GM19455 (cell line): ENCODE measurements at regions not wholly inside any gene's neighbourhood (a gene's known extent, or its start where the extent isn't known, plus 50 kb on each side); places are given as distances from the start of the nearest gene placed in this dataset.

Experiments
- ATAC-seq: cut with Tn5 transposase; IDR thresholded peaks from one replicate; pipeline ENCODE4 v1.9.1; 2021; ENCODE audit not compliant: unreplicated experiment

DNA sequence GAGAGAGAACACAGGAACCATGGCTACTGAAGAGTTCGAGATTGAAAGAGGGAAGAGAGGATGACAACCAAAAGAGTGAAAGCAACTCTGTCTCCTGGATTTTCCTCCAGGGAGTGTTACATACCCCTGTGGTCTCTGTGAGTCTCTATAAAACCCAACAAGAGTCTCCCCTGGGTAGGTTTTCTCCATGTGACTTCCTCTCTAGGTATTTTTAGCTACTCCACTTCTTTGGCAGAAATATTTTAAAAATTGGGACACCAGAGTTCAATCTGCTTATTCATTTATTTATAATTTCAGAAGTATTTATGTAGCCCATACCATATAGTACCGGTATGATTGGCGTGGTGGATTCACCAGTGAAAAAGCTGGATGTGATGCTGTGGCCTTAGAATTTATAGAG, 671.7 kb upstream of the NR2F2 start:
- ATAC-seq = no peak

DNA sequence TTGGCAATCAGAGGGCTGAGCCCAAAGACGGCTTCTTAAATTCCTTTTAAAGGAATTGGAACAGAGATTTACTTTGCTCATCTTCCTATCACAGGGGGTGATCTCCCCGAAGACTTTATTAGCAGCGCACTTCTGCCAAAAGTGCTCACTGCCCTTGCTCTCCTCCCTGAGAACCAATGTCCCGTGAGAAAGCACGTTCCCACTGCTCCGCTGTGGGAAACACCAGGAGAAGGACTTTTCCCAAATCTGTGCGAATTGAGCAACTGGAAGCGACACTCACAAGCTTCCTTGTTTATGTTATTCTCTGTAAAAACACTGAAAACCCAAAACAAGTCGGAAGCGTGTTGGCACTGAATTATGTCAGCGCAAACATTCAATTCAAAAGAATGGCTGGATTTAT, 670.8 kb upstream of the NR2F2 start:
- no peak for ATAC-seq

DNA sequence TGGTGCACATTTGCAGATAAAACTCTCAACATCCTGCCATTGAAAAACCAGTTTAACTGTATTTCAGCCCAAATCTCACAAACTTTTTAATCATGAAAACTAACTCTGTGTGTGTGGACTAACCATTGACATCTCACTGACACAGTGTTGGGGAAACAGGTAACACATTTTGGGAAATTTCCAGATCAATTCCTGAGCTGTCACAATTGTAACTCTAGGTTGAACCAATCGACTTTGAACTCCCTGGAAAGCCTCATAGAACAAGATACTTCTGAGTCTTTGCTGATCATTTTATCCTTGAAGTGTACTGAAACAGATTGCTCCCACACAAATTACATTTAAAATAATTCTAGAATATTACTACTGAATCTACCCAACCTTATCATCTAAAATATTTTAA, 667.9 kb upstream of the NR2F2 start:
- ATAC-seq = no peak

DNA sequence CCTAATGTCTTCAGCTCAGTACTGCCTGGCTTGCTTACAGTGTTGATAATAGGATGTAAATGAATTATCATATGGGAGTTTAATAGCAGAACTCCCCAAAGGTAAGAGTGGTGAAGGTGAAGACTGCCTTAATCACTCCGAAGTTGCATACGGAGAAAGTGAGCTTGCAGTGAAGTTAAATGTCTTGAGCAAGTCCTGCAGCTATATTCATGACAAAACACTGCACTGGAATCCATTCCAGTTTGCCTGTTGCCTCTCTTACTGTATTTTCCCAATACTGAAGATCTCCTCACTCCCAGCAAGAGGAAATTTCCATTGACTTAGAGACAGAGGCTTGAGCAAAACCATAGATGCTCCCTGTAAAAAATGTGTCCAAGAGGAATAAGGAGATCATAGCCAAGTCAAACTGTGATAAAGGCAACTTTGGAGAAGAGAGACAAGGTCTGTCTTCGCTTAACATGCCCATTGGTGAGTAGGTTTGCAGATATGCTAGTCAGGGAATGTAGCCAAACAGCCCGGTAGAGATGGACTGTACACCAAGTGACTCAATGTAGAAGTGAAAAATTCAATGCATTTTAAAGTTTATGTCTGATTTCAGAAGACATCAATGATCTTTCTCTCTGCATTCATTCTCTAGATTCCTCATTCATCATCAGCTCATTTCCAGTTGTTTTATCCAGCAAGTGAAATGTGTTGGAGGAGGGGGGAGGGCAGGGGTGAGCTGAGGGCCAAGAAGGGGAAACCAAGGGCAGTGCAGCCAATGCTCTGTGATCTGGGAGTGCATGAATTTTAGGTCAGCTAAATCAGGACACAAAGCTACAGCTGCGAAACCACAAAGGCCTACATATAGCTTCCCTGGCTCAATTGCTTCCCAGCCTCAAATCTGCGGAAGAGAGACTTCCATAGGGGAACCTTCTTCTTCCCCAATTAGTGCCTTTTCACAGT, 667.1 kb upstream of the NR2F2 start:
- ATAC-seq = no peak

DNA sequence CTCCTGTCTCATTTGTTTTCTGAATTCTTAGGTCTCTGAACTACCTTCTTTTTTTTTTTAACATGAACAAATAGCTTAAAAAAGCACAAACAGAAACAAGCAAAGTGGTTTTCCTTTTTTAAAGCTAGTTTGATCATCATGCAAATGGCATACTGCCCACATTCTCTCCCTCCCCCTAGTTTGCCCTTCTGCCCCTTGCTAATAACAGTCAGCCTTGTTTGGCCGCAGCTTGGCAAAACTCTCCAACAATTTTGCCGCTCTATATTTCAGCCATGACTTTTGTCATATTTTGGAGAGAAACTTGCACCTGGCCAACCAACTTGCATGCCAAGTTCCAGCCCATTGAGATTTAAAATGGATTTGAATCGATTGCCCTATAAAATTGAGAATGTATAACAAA, 666.0 kb upstream of the NR2F2 start:
- ATAC-seq = no peak

DNA sequence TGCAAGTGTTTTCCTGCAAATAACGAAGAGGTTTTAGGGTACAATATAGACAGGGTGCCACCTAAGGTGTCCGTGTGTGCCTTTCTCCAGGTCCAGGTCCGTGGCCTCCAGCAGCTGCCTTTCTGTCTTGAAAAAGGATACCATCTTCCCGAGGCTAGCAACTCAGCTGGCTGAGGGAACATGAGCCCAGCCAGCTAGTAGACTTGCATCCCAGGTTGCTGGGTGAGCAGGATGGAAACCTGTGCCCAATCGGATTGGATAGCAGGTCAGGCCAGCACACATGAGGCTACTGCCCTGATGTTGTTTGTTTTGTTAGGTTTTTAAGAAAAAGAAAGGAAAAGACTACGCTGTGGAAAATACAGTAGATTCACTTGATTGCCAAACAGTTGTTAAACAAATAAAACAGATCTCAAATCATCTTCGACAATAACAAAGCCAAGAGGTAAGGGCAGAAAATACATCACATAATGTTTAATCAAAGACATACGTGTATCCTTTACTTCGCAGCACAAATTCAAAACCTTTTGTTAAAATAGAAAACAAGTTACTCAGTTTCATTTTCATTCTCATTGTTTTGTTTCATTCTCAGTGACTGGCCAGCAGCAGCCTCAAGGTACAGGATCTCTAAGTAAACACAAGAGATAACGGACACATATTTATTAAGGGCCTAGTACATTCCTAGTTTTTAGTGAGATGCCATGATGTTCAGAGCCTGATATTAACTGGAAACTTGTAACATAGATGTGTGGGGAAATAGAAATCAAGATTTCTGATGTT, 661.2 kb upstream of the NR2F2 start:
- ATAC-seq = no peak

DNA sequence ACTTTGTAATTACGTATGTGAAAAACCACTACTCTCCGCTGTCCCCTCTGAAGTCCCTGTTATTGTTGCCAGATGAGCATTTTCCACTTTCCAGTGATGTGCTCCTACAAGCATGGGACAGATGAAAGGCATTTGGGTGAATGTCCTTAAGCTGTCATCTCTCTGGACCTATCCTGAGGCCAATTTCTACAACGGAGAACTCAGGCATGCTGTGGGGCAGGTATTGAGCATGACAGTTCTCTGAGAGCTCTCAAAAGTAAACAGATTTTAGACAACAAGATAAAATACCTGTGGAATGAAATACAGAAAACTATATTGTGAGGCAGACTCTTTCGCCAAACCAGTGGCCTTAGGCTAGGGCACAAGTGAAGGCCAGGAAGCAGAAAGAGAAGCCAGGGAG, 656.5 kb upstream of the NR2F2 start:
- no peak for ATAC-seq

DNA sequence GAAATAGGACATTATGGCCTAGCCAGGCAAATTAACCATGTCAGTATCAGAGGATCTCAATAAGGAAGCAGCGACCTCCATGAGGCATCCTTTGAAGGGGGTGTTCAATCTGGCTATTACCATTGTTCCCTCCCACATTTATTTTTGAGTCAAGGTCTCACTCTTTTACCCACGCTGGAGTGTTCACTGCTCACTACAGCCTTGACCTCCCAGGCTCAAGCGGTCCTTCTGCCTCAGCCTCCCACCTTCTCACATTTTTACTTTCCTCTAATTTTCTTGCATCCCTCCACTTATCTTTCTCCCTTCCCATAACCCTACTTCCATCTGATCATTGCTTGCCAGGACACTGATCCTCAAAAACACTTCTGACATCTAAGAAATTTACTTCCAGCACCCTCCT, 654.0 kb upstream of the NR2F2 start:
- no peak for ATAC-seq

DNA sequence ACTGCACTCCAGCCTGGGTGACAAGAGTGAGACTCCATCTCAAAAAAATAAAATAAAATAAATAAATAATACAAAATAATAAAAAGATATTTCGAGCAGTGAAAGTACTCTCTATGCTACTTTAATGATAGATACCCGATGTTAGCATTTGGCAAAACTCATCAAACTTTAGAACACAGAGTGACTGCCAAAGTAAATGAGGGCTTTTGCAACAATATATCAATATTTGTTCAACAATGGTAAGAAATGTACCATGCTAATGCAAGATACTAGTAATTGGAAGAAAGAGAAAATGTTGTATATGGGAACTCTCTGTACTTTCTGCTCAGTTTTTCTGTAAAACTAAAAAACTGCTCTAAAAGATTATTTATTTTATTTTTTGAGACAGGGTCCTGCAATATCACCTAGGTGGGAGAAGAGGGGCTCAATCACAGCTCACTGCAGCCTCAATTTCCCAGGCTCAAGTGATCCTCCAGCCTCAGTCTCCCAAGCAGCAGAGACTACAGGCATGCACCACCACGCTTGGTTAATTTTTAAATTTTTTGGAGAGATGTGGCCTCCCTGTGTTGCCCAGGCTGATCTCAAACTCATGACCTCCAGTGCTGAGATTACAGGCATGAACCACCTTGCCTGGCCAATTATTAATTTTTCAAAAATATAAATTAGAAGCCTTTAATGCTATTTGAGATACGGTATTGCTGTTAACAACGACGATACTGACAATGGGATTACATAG, 650.5 kb upstream of the NR2F2 start:
- no peak for ATAC-seq

DNA sequence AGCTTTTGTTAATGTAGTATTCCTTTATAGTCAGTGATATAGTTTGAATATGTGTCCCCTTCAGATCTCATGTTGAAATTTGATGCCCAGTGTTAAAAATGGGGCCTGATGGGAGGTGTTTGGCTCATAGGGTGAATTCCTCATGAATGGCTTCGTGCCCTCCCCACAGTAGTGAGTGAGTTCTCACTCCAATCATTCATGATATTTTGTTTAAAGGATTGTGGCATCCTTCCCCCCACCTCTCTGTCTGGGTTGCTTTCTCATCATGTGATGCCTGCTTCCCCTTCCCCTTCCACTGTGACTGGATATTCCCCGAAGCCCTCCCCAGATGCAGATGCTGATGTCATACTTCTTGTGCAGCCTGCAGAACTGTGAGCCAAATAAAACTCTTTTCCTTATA, 649.8 kb upstream of the NR2F2 start:
- no peak for ATAC-seq

DNA sequence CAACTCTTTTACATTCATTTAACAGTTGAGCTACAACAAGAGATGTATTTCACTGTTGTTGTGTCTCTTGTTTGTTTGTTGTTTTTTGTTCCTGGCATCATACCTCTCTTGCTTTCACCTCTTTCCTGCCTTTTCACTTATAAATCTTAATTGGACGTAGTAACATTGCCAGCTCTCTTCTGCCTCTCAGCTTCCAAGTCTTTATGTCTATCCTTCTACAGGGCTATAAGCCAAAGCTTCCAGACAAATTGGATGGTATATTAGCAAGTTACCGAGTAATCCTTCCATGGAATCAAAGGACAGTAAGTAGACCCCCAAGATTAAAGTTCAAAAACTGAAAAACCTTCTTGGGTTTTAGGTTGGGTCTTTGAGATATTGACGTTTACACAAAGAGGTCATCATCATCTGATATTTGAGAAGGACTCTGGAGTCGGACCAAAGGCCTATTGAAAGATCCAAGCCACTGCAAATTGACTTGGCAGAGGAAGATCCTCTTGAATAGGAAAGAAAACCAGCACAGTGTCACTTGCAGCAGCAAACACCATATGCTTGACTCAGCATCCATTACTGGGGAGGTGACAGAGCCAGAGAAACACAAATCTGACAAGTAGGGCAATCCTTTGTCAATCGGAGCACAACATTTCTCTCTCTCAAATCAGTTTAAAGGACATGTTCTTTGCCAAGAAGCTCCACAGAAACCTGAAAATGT, 648.5 kb upstream of the NR2F2 start:
- no peak for ATAC-seq

DNA sequence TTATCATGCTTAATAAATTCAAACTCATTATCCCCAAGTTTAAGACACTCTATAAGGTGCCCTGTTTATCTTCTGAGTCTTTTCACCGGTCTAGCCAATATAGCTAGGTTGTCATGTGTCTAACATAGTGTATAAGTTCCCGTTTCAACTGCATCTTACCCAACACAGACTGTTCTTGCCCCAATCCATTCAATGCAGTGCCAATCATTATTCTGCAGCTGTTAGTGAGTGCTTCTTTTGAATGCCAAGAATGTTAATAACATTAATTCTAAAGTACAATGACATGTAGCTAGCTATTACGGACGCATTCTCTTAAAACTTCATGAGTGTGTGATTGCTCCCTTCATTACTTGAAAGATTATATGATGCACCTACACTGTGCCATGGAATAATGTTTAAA, 646.4 kb upstream of the NR2F2 start:
- no peak for ATAC-seq

DNA sequence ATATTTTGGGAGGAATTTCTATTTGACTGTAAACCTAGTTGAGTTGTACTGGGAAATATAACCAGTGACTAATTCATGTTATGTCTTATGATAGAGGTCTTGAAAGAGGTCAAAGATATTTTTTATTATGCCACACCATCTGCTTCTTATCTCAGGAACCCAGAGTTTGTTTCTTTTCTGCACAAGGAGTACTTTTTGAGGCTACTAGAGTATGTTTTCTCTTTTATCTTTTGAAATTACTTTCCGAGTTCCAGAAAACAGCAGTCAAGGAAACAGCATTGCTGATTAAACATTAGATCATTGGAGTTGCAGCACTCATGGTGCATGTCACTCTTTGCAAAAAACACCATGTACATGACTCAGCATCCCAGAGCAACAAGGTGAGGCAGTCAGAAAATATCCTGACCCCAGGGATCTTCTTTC, 645.8 kb upstream of the NR2F2 start:
- no peak for ATAC-seq

DNA sequence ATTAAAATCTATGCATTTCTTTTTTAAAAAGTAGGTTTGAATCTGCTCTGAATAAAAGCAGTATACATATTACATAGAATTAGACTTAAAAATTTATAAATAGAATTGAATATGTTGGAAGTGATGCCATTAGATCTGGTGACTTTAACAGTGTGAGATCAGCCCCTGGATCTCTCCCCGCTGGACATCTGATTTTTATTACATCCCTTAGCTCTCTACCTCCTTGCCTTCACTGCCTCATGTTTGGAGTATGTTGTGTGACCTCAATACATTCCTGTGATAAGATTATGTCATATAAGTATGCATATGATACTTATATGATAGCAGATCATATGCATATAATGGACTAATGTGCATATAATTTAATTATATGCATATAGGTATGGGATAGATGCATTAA, 643.4 kb upstream of the NR2F2 start:
- no peak for ATAC-seq

DNA sequence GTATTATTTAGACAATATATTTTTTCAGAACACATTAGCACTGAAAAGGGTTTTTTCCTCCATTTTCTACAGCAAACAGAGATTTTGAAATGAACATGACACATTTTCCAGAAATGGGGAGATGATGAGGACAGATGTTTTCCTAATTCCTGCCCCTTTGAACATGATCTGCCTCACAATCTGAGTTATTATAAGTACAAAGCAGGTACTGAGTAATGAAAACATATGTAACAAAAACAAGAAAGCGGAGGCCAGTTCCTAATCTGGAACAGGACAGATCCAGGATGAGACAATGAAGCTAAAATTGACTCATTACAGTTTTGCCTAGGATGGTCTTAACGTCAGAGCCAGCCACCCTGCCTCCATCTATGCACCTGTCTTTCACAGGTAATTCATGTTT, 642.8 kb upstream of the NR2F2 start:
- ATAC-seq = no peak

DNA sequence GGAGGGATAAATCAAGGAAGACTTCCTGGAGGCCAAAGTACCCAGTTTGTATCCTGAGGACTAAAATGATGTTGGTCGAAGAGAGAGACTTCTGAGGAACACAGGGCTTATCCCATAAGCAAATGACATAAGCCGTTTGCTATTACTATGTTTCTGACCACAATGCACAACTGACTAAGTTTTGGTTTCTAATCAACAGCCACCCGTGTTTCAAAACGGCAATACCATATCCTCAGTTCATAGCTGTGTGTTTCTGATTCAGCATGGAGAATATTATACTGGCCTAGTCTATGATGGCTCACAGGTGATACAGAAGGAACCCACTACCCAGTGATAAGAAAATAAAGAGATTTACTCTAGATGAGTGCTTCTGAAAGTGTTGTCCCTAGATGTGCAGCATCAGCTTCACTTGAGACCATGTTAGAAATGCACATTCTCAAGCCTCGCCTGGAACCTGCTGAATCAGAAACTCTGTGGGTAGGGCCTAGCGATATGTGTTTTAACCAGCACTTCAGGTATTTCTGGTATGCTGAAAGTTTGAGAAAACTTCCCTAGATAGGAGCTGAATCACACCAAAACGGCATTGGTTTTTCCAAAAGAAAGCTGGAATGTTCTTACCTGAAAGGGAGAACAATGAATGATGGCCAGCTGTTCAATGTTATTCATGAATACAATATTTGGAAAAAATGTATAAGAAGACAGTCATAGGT, 639.7 kb upstream of the NR2F2 start:
- ATAC-seq = no peak

DNA sequence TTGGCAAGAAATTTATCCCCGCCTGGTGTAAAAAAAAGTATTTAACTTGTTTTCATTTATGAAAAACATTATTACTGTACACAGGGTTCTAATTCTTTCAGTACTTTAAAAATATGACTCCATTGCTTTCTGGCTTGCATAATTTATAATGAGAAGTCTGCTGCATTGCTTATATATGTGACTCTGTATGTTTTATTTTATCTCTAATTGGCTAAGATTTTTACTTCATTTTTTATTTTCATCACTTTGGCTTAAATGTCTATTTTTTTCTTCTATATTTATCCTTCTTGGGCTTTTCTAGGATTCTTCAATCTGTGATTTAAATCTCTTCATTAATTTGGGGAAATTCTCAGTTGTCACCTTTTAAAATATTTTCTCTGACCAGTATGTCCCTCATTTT, 636.6 kb upstream of the NR2F2 start:
- ATAC-seq = no peak

DNA sequence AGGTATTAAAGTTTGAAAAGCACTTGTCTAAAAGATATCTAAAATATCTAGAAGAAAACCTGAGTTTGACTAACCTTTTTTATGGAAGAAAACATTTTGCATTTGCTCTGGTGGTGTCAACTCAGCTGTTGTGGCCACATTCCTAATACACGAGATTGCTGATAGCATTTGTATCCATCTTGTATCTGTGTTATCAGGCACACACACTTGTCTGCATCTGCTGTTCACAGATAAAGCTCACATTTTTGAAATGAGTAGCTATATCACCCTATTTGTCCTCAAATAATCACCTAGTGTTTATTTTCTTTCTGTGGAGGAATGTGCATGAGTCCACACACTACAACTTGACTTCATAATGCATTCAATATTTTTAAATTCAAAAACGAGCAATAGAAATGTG, 632.3 kb upstream of the NR2F2 start:
- no peak for ATAC-seq

DNA sequence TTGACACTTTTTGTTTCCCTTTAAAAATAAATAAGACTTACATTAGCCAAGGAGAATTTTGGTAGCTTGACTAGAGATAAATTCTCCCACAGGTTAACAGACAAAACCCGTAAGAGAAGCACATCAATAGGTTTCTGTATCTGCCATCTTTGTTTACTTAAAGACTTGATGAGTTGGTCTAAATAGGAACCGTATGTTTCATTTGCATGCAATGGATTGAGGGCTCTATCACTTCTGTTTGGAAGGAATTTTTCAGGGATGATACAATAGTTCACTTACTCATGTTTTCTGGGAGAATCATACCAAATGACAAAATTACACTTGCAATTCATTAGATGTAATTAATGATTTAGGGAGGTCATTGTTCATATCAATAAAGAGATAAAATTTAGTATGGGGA, 631.5 kb upstream of the NR2F2 start:
- no peak for ATAC-seq

DNA sequence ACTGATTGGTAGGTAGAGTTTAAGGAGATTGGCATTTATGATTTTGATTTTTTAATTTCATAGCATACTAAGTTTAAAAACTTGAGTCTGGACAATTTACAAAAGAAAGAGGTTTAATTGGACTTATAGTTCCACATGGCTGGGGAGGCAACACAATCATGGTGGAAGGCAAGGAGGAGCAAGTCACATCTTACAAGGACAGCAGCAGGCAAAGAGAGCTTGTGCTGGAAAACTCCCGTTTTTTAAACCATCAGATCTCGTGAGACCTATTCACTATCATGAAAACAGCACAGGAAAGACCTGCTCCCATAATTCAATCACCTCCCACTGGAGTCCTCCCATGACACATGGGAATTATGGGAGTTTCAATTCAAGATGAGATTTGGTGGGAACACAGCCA, 630.9 kb upstream of the NR2F2 start:
- ATAC-seq = no peak
